ENCODE measurements at regions not wholly inside any gene's neighbourhood (a gene's known extent, or its start where the extent isn't known, plus 50 kb on each side); places are given as distances from the start of the nearest gene placed in this dataset.

- Histone ChIP-seq H3K4me1 (no peaks in the 10 kb centered on the region), H3K27me3 (no peaks in the 10 kb centered on the region), H3K36me3 (no peaks in the 10 kb centered on the region), H3K4me3 (no peak overlapping the region), H3K27ac (no peak overlapping the region), H3K9me3 (no peaks in the 10 kb centered on the region)
- no peak for TF ChIP-seq CTCF (IDR thresholded peaks at IDR 0.05)
- ATAC-seq (no peak), DNase-seq (no peak), FAIRE-seq (no peak)
- intact Hi-C loops (cut with DNase I): no loop called here
Observed at GRCh38 chr13:76293751-76294150, 592.5 kb downstream of the KCTD12 start.

- DNase-seq (no peak), FAIRE-seq (peak; percentile 20), ATAC-seq (peak in 2 of 4 donors; percentile 24 to 32)
- Histone ChIP-seq H3K27ac (no peak overlapping the region), H3K9me3 (no peaks in the 10 kb centered on the region), H3K4me3 (no peak overlapping the region), H3K4me1 (no peaks in the 10 kb centered on the region), H3K27me3 (no peaks in the 10 kb centered on the region), H3K36me3 (no peaks in the 10 kb centered on the region)
- 7 to 13% methylated on average over 1 of the region's 1 CpG for WGBS, 2 donors
- intact Hi-C loops (cut with DNase I): no loop called here
- TF ChIP-seq CTCF (IDR thresholded peaks at IDR 0.05): no peak
Observed at GRCh38 chr13:76293346-76293745, 592.9 kb downstream of the KCTD12 start.

GRCh38 chr13:76292726-76293125 is 593.5 kb downstream of the KCTD12 start:
- intact Hi-C loops (cut with DNase I): no loop called here
- 78 to 91% methylated on average over 3 of the region's 3 CpGs for WGBS, 2 donors
- no peaks in the 10 kb centered on the region for H3K36me3 ChIP-seq
- no peaks in the 10 kb centered on the region for H3K4me1 ChIP-seq
- no peak overlapping the region for H3K27ac ChIP-seq
- no peaks in the 10 kb centered on the region for H3K27me3 ChIP-seq
- FAIRE-seq (no peak), ATAC-seq (no peak), DNase-seq (no peak)
- no peak for TF ChIP-seq CTCF (IDR thresholded peaks at IDR 0.05)
- H3K9me3 ChIP-seq: no peaks in the 10 kb centered on the region
- H3K4me3 ChIP-seq: no peak overlapping the region

- 62 to 72% methylated on average over 3 of the region's 3 CpGs for WGBS, 2 donors
- Histone ChIP-seq H3K27me3 (no peaks in the 10 kb centered on the region), H3K9me3 (no peaks in the 10 kb centered on the region), H3K27ac (no peak overlapping the region), H3K4me3 (no peak overlapping the region), H3K4me1 (no peaks in the 10 kb centered on the region), H3K36me3 (no peaks in the 10 kb centered on the region)
- TF ChIP-seq CTCF (IDR thresholded peaks at IDR 0.05): no peak
- ATAC-seq (no peak), FAIRE-seq (no peak), DNase-seq (no peak)
- intact Hi-C loops (cut with DNase I): no loop called here
Observed at GRCh38 chr13:76292031-76292430, 594.2 kb downstream of the KCTD12 start.

GRCh38 chr13:76289558-76289957 is 596.6 kb downstream of the KCTD12 start:
- no peaks in the 10 kb centered on the region for H3K27me3 ChIP-seq
- H3K27ac ChIP-seq: no peak overlapping the region
- DNase-seq (no peak), ATAC-seq (no peak), FAIRE-seq (no peak)
- intact Hi-C loops (cut with DNase I): no loop called here
- TF ChIP-seq CTCF (IDR thresholded peaks at IDR 0.05): no peak
- no peaks in the 10 kb centered on the region for H3K4me1 ChIP-seq
- no peak overlapping the region for H3K4me3 ChIP-seq
- no peaks in the 10 kb centered on the region for H3K9me3 ChIP-seq
- no peaks in the 10 kb centered on the region for H3K36me3 ChIP-seq
